CD4-positive, alpha-beta T cell treated with Interleukin-4 for 1 hour (primary cell): ENCODE measurements at regions not wholly inside any gene's neighbourhood (a gene's known extent, or its start where the extent isn't known, plus 50 kb on each side); places are given as distances from the start of the nearest gene placed in this dataset.

Source experiments
- DNase-seq, 2 donors: peaks; one replicate each; pipeline ENCODE4 v3.0.0-alpha.2; 2020 to 2022

DNA sequence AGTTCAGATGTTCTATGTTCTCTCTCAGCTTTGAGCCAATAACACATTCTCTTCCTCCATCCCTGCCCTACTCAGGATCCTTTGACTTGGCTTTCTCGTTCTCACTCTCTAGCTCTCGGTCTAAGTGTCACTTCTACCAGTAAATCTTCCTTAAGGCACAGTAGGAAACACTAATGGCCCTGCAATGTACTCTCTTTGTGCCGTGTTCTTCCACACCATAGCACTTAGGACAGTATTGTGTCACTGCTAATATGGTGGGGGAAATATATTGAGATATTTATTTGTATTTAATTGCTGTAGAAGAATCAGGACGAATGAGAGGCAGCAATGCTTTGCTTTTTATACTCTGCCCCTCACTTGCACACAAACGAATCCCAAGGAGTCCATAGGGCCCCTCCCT lies 493.1 kb downstream of the SHISA9 start:
- no peak for DNase-seq

- no peak for DNase-seq
Measured at GRCh38 chr16:13397126-13397525, 495.7 kb downstream of the SHISA9 start.

- no peak for DNase-seq
Measured at GRCh38 chr16:13401641-13402040, 500.2 kb downstream of the SHISA9 start.

DNA sequence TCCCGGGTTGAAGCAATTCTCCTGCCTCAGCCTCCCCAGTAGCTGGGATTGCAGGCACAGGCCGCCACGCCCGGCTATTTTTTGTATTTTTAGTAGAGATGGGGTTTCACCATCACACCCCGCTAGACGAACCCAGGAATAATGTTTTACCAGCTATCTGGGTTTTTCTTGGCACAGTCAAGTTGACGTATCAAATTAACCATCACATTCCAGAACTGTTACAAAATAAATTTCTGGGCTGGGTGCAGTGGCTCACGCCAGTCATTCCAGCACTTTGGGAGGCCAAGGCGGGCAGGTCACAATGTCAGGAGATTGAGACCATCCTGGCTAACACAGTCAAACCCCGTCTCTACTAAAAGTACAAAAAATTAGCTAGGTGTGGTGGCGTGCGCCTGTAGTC lies 501.2 kb downstream of the SHISA9 start:
- no peak for DNase-seq

GRCh38 chr16:13403326-13403725 lies 501.9 kb downstream of the SHISA9 start:
- no peak for DNase-seq

GRCh38 chr16:13414154-13414553 lies 505.8 kb upstream of the ERCC4 start:
- DNase-seq: no peak

DNA sequence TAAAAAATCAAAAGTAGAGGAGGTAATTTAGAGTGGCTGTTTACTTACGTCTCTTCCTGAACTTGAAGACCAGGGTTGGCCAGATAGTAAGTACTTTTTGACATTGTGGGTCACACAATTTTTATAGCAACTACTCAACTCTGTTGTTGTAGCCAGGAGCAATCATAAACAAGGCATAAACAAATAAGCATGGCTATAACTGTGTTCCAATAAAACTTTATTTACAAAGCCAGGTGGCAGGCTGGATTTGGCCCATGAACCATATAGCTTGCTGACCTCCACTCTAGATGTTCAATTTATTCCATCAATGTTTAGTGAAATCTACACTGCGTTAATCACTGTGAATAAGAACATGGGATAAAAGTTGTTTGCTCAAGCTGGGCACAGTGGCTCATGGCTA lies 500.4 kb upstream of the ERCC4 start:
- no peak for DNase-seq

GRCh38 chr16:13421726-13422125 lies 498.2 kb upstream of the ERCC4 start:
- DNase-seq: no peak

DNA sequence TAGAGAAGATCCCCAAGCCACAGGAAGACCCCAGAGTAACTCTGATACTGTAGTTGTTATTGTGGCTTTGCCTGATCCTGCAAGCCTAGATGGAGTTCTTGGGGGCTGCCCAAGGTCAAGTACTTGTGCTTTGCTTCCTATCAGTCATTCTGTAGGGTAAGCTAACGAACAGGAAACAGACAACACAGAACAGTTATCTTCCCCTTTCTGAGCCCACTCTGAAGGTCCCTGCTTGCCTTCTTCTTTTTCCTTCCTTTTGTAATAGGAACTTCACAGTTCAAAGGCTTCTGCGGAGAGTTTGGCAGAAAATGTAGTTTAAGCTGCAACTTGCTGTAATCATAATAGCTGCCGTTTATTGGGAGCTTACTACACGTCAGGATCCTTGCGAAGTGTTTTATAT lies 494.1 kb upstream of the ERCC4 start:
- no peak for DNase-seq

GRCh38 chr16:13426269-13426668 lies 493.7 kb upstream of the ERCC4 start:
- DNase-seq: no peak

DNA sequence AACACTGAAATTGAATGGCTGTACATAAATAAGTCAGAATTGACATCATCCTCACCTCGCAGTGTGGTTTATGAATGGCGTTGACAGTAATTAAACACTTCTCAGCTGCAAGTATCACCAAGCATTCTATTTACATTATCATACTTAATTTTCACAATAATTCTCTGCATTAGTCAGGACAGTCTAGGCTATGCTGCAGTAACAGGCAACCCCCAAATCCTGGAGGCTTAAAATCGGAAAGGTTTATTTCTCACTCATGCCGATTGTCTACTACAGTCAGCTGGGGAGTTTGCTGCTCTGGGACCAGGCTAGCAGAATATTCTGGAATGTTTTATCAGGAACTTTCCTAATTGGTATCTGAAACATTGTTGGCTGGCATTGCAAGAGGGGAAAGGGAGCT lies 493.2 kb upstream of the ERCC4 start:
- no peak for DNase-seq

GRCh38 chr16:13427943-13428342 lies 492.0 kb upstream of the ERCC4 start:
- DNase-seq: no peak

DNA sequence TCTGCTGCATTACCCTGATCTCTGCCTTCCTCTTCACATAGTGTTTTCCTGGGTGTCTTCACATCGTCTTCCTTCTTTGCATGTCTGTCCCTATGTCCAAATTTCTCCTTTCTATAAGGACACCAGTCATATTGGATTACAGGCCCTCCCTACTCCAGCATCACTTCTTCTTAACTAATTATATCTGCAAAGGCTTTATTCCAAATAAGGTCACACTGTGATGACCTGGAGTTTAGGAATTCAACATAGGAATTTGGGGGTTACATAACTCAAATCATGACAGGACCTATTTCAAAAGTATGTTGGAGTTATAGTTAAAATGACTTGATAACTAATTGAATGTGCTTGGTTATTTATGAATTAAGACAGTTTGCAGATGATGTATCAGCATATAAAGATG lies 490.5 kb upstream of the ERCC4 start:
- no peak for DNase-seq

DNA sequence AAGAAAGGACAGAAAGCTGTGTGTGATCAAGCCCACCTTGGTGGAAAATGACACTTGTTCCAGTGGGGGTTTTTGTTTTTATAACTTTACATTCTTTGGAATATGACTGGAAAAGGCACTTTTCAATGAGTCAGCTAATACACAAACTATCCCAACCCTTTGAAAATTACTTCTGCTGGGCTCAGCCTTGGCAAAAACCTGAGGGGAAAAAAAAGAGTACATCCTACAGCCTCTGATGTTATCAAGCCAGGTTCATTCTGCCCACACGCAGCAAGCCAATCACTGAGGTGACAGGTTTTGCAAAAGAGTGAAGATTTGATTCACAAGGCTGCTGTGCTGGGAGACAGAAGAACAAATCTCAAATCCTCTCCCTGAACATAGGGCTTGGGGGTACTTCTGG lies 484.5 kb upstream of the ERCC4 start:
- DNase-seq: no peak

DNA sequence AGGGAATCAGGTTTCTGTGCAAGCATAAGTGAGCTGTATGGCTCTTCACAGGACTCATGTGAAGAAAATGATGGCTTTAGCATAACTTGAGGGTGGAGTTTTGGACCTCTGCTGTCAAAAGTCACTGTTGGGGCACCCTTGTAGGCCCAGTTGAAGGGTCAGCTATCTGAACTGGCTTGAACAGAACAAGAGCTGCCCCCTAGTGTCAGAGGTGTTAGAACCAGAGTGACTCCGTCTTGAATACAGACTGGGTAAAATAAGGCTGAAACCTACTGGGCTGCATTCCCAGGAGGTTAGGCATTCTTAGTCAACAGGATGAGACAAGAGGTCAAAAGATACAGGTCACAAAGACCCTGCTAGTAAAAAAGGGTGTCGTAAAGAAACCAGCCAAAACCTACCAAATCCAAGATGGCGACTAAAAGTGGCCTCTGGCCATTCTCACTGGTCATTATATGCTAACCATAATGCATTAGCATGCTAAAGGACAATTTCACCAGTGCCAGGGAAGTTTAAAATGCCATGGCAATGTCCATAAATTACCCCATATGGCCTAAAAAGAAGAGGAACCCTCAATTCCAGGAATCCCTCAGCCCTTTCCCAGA lies 484.0 kb upstream of the ERCC4 start:
- no peak for DNase-seq

- no peak for DNase-seq
Measured at GRCh38 chr16:13436641-13437412, 483.1 kb upstream of the ERCC4 start.

DNA sequence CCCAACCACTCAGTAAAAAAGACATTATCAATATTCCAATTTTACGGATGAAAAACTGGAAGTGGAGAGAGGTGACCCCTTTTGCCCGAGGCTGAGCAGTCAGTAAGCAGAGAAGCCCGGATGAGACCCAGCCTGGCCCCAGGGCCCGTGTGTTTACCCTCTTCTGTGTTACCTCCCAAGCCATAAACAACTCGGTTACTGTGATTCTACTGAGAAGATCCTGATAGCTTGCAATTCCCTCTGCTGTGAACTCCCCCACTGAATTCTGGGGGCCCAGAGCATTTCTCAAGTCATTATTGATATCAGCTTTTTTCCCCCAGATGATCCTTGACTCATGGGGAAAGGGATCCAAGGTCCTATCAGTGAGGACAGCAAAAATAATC lies 482.6 kb upstream of the ERCC4 start:
- no peak for DNase-seq

DNA sequence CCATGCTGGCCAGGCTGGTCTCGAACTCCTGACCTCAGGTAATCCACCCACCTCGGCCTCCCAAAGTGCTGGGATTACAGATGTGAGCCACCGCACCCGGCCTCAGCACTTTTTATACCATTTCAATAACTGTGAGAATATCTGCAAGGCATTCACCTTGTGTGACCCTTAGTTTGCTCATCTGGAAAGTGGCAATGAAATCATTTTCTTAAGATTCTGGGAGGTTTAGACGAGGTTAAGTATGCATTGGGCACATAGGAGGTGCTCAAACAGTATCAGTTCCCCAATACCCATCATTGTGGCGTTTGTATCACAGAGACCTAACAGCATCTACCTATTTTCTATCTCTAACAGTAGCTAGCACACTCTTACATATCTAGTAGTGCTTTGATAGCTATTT lies 481.9 kb upstream of the ERCC4 start:
- DNase-seq: no peak

GRCh38 chr16:13439766-13440165 lies 480.2 kb upstream of the ERCC4 start:
- DNase-seq: no peak

DNA sequence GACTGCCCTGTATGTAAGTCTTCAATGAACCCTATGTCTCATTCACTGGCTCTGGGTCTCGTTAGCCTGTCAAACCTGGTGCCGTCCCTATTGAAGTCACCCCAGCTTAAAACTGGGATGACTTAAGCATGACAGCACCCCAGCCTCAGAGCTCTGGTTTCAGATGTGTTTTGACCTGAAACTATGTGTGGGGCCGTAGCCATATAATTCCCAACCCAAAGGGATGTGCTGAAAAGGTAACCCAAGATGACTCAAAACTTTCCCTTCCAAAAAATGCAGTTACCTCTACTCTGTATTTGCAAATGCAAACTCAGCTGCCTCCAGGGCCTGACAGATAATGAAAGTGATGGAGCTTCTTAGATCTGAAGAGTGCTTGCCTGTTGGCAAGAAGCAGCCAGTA lies 478.3 kb upstream of the ERCC4 start:
- DNase-seq: no peak

DNA sequence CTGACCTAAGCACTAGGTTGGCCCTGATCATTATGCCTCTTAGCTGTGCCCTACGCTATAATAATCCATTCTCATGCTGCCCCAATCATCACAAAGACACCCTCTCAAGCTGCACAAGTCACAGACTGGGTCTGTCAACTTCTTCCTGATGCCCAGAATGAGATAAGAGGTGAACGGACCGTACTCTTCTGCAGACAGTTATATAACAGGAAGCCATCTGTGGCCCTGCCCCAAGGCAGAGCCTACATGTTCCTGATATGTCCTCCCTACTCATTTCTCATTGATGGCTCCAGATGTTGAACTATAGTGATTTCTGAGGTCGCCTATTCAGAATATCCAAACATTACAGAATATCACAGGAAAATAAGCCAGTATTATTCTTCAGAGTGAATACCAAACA lies 471.6 kb upstream of the ERCC4 start:
- DNase-seq: no peak

DNA sequence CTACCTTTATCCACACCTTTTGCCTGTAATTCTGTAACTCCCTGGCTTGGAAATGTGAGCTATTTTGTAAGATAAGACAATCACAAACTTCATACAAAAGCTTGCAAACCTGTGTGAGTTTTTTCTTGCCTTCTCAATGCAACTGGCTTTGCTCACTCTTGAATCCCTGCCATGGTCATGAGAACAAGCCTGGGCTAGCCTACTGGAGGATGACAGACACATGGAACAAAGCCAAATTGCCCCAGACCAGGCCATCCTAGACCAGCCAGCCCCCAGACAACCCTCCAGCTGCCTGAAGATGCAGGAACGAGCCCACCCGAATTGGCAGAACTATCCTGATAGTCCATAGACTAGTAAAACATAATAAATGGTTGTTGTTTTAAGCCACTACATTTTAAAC lies 466.6 kb upstream of the ERCC4 start:
- no peak for DNase-seq

GRCh38 chr16:13453938-13454553 lies 465.9 kb upstream of the ERCC4 start:
- DNase-seq: no peak

DNA sequence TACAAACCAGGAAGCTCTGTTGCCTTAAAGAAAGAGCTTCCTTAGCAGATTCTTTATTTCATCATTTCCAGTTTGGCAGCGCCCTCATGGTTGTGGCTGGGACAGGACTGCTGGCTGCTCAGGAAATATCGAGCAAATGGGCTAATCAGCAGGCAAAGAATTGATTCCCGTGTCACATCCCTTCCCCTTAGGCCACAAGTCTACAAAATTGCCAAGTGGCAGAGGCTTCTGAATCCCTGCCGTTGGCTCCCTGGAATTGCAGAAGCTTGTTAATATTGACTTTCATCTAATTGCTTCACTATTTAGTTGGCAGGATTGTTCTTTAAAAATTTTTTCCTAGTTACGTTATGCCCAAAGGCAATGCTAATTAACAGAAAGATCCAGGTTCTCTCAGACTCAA lies 456.3 kb upstream of the ERCC4 start:
- DNase-seq: no peak

DNA sequence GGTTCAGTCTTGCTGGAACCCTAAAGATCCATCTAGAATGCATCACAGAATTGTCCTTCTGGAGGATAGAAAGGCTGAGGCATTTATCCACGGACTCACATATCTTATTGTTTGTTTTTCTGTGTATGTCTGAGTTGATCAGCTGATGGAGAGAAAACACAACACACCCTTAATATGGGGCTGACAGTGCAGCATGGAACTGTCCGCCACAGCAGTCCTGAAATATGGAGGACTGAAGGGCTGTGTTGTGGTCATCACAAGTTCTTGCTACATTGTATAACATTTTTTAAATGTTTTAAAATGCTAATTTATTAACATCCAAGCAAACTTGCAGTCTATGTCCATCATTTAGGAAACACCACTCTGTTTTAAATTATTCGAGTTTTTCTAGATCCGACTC lies 448.9 kb upstream of the ERCC4 start:
- no peak for DNase-seq
